Gastrocnemius medialis (tissue), 4 donors: ENCODE measurements at regions not wholly inside any gene's neighbourhood (a gene's known extent, or its start where the extent isn't known, plus 50 kb on each side); places are given as distances from the start of the nearest gene placed in this dataset.
"Not testable (repeated sequence)": the region's sequence is repeated elsewhere in the genome, so short reads cannot be mapped to it uniquely, and the experiment has no call there.

Experiments used
- POLR2A ChIP-seq, 2 donors: fragments of 450-650 bp; IDR thresholded peaks; one replicate each; pipeline ENCODE4 v1.6.1; 2017; ENCODE audit warnings: antibody characterized with exemption in 2 of 2, mild to moderate bottlenecking in 2 of 2, moderate library complexity in 2 of 2
- TF ChIP-seq, protein P1 (sequence below), 5 experiments: fragments of 450-650 bp in 3 of 5; fragments of 200-600 bp in 2 of 5; sonication (generic) in 2 of 5; IDR thresholded peaks in 4 of 5; conservative IDR thresholded peaks in 1 of 5; 1 replicate in 4 of 5; 2 replicates in 1 of 5; pipeline ENCODE4 v1.5.1; 2016 to 2019; ENCODE audit warnings: antibody characterized with exemption in 5 of 5, mild to moderate bottlenecking in 3 of 5, moderate library complexity in 3 of 5

DNA sequence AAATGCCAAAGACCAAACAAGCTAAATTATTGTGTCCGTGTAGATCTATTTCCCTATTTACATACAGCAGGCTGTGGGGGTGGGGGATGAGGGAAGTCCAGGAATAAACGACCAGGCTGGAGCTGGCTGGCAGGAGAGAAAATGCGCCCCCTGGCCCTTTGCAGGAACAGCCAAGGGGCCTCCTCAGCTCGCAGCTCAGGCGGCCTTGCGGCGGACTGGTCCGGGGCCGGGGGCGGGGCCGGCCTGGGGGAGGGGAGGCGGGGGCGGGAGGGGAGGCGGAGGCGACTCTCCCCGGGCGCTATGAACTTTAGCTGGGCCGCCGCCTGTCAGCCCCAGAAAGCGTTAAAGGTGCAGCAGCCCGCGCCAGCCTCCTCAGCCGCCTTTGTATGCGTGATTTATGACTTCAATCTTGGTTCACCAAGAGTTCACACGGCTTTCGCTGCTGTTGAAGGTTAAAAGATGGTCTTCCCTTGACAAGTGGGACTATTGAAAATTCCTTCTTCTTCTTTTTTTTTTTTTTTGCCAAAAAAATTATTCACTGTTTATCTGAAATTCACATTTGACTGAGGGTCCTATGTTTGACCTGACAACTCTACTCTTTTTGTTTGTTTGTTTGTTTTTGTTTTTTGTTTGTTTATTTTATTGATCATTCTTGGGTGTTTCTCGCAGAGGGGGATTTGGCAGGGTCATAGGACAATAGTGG, 967.0 kb upstream of the DEFB115 start:
- TF ChIP-seq, protein P1, sequence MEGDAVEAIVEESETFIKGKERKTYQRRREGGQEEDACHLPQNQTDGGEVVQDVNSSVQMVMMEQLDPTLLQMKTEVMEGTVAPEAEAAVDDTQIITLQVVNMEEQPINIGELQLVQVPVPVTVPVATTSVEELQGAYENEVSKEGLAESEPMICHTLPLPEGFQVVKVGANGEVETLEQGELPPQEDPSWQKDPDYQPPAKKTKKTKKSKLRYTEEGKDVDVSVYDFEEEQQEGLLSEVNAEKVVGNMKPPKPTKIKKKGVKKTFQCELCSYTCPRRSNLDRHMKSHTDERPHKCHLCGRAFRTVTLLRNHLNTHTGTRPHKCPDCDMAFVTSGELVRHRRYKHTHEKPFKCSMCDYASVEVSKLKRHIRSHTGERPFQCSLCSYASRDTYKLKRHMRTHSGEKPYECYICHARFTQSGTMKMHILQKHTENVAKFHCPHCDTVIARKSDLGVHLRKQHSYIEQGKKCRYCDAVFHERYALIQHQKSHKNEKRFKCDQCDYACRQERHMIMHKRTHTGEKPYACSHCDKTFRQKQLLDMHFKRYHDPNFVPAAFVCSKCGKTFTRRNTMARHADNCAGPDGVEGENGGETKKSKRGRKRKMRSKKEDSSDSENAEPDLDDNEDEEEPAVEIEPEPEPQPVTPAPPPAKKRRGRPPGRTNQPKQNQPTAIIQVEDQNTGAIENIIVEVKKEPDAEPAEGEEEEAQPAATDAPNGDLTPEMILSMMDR (IDR thresholded peaks at IDR 0.05 in 4 of 5, conservative IDR thresholded peaks at IDR 0.05 in 1 of 5), result not testable (repeated sequence)
- not testable (repeated sequence) for TF ChIP-seq POLR2A (IDR thresholded peaks at IDR 0.05)
